Endothelial cell of umbilical vein (primary cell): ENCODE measurements at regions not wholly inside any gene's neighbourhood (a gene's known extent, or its start where the extent isn't known, plus 50 kb on each side); places are given as distances from the start of the nearest gene placed in this dataset.
"Not testable (repeated sequence)": the region's sequence is repeated elsewhere in the genome, so short reads cannot be mapped to it uniquely, and the experiment has no call there.

Experiments
- BruUV-seq: library from RNA; stranded (reverse); fragments of 400-500 nt; replicated peaks from 2 replicates; lab custom pipeline; 2021; lab: Mats Ljungman, UMichigan
- CTCF ChIA-PET: fragments of 300-600, 350-600 bp; sonication (Branson Sonifier 250); formaldehyde crosslinking; loops from one replicate; lab custom pipeline; 2021; ENCODE audit warnings: antibody characterized with exemption, inconsistent platforms; lab: Charles Lee
- POLR2A ChIA-PET: fragments of 300-600, 350-600 bp; sonication (Branson Sonifier 250); formaldehyde crosslinking; loops from one replicate; lab custom pipeline; 2021; ENCODE audit warnings: antibody characterized with exemption, inconsistent platforms; lab: Charles Lee
- DNase-seq: peaks from one replicate; pipeline ENCODE4 v3.0.0-alpha.2; 2011; ENCODE audit warnings: low read depth, low spot score
- FAIRE-seq: peaks from 2 replicates; lab custom pipeline; 2011; peaks lifted over from hg19 to GRCh38; lab: Jason Lieb, UNC
- H2AFZ ChIP-seq: 2 replicates; pipeline ENCODE4 v1.6.0; 2012; ENCODE audit warnings: low read depth, low read length, control low read depth, inconsistent platforms
- H3K27ac ChIP-seq: 2 replicates; pipeline ENCODE4 v1.5.1; 2011; ENCODE audit warnings: low read depth, mild to moderate bottlenecking, control low read depth, low read length, moderate library complexity; ENCODE audit not compliant: insufficient read depth
- H3K27me3 ChIP-seq, 2 experiments: 2 replicates each; pipeline versions ENCODE4 v1.6.0 to v1.6.1; 2011; ENCODE audit warnings: low read length in 2 of 2, mixed read lengths in 1 of 2; ENCODE audit not compliant: control insufficient read depth in 2 of 2, insufficient read depth in 2 of 2
- H3K36me3 ChIP-seq, 2 experiments: 2 replicates in 1 of 2; 3 replicates in 1 of 2; pipeline ENCODE4 v1.5.1; 2011; ENCODE audit warnings: low read length in 2 of 2, mild to moderate bottlenecking in 1 of 2, moderate library complexity in 1 of 2; ENCODE audit not compliant: control insufficient read depth in 2 of 2, insufficient read depth in 2 of 2; ENCODE audit errors: extremely low read depth in 1 of 2
- H3K4me1 ChIP-seq: 3 replicates; pipeline ENCODE4 v1.5.1; 2011; ENCODE audit warnings: mild to moderate bottlenecking, low read length; ENCODE audit not compliant: control insufficient read depth, insufficient read depth; ENCODE audit errors: extremely low read depth
- H3K4me2 ChIP-seq: 2 replicates; pipeline ENCODE4 v1.6.1; 2011; ENCODE audit warnings: low read length, control low read depth, mixed read lengths; ENCODE audit not compliant: insufficient read depth
- H3K4me3 ChIP-seq, 3 experiments: fragments of 200-600 bp in 1 of 3; sonication (generic), shearing (Covaris generic) in 1 of 3; replicated peaks in 1 of 3; 2 replicates each; pipeline ENCODE4 v1.5.1; 2011 to 2016; ENCODE audit warnings: control low read depth in 3 of 3, low read length in 3 of 3, mild to moderate bottlenecking in 2 of 3, inconsistent platforms in 1 of 3, low read depth in 1 of 3, moderate library complexity in 1 of 3; ENCODE audit not compliant: insufficient read depth in 1 of 3
- H3K79me2 ChIP-seq: 2 replicates; pipeline ENCODE4 v1.6.0; 2012; ENCODE audit warnings: low read length, inconsistent platforms; ENCODE audit not compliant: control insufficient read depth, insufficient read depth
- H3K9ac ChIP-seq: replicated peaks from 2 replicates; pipeline ENCODE3; 2011; ENCODE audit warnings: low read length, control low read depth; ENCODE audit not compliant: insufficient read depth; ENCODE audit errors: extremely low read depth
- H3K9me1 ChIP-seq: replicated peaks from 3 replicates; pipeline ENCODE4 v1.6.0; 2011; ENCODE audit warnings: mild to moderate bottlenecking, low read length; ENCODE audit not compliant: control insufficient read depth, insufficient read depth; ENCODE audit errors: extremely low read depth
- H3K9me3 ChIP-seq: replicated peaks from 2 replicates; pipeline ENCODE4 v1.5.1; 2012; ENCODE audit warnings: low read length, inconsistent platforms; ENCODE audit not compliant: control insufficient read depth, insufficient read depth
- H4K20me1 ChIP-seq: replicated peaks from 2 replicates; pipeline ENCODE3; 2011; ENCODE audit warnings: mild to moderate bottlenecking, low read length; ENCODE audit not compliant: control insufficient read depth, insufficient read depth; ENCODE audit errors: extremely low read depth
- CTCF ChIP-seq, 2 donors: IDR thresholded peaks; 1 replicate in 1 of 2; 2 replicates in 1 of 2; pipeline ENCODE4 v1.5.1; 2011; ENCODE audit warnings: low read length in 2 of 2, mild to moderate bottlenecking in 2 of 2, moderate library complexity in 2 of 2, control low read depth in 1 of 2, inconsistent platforms in 1 of 2, low read depth in 1 of 2; ENCODE audit not compliant: insufficient read depth in 1 of 2; ENCODE audit errors: extremely low read depth in 1 of 2
- EZH2 ChIP-seq: IDR thresholded peaks from 2 replicates; pipeline ENCODE4 v1.6.1; 2012; ENCODE audit warnings: borderline replicate concordance, low read depth, mild to moderate bottlenecking, moderate library complexity, low read length, inconsistent platforms; ENCODE audit not compliant: severe bottlenecking
- FOS ChIP-seq: IDR thresholded peaks from 2 replicates; pipeline ENCODE4 v1.6.1; 2011; ENCODE audit warnings: mild to moderate bottlenecking, low read length, moderate library complexity, borderline replicate concordance; ENCODE audit not compliant: insufficient read depth
- GATA2 ChIP-seq: IDR thresholded peaks from 2 replicates; pipeline ENCODE4 v1.7.0; 2011; ENCODE audit warnings: low read depth, mild to moderate bottlenecking, moderate library complexity, mixed read lengths, low read length; ENCODE audit not compliant: insufficient read length, insufficient read depth
- JUN ChIP-seq: IDR thresholded peaks from 2 replicates; pipeline ENCODE4 v1.6.1; 2011; ENCODE audit warnings: borderline replicate concordance, low read depth; ENCODE audit not compliant: insufficient read length, insufficient read depth
- MYC ChIP-seq: IDR thresholded peaks from one replicate; pipeline ENCODE4 v1.6.1; 2011; ENCODE audit warnings: mild to moderate bottlenecking, low read depth, low read length
- POLR2A ChIP-seq: IDR thresholded peaks from 2 replicates; pipeline ENCODE4 v1.6.1; 2012; ENCODE audit warnings: low read depth, mild to moderate bottlenecking, control low read depth, low read length
- POLR2AphosphoS5 ChIP-seq: IDR thresholded peaks from 2 replicates; pipeline ENCODE4 v1.6.1; 2012; ENCODE audit warnings: low read depth, mild to moderate bottlenecking, control low read depth, low read length, moderate library complexity; ENCODE audit not compliant: insufficient read depth
- dilution Hi-C: fragments of 300-500 bp; cut with MboI; formaldehyde crosslinking; loops from one replicate; pipeline ENCODE4 v1.15.0; 2019; ENCODE audit warnings: low sequenced_read_pairs; ENCODE audit not compliant: extremely low pct_ligation_motif_present
- intact Hi-C: fragments of 100-400 bp; cut with micrococcal nuclease; formaldehyde crosslinking; loops from one replicate; pipeline ENCODE4 v1.10.0; 2022
- TF ChIP-seq, protein P1 (sequence below): IDR thresholded peaks from 2 replicates; pipeline ENCODE4 v1.6.1; 2011; ENCODE audit not compliant: insufficient read depth, insufficient read length

GRCh38 chr5:57976506-57976905, 483.4 kb downstream of the PLK2 start:
- Histone ChIP-seq H3K9me1 (no peaks in the 10 kb centered on the region), H3K36me3 (no peaks in the 10 kb centered on the region), H3K27ac (no peak overlapping the region), H3K79me2 (no peaks in the 10 kb centered on the region), H3K9me3 (no peaks in the 10 kb centered on the region), H2AFZ (no peak overlapping the region), H3K4me1 (no peaks in the 10 kb centered on the region), H3K4me2 (no peak overlapping the region), H3K9ac (no peak overlapping the region), H3K4me3 (no peak overlapping the region), H3K27me3 (no peaks in the 10 kb centered on the region), H4K20me1 (no peaks in the 10 kb centered on the region)
- FAIRE-seq (no peak), DNase-seq (no peak)
- BruUV-seq, result no TSS peak
- ChIA-PET CTCF (no interaction called here), POLR2A (no interaction called here)
- no peak for TF ChIP-seq MYC
- TF ChIP-seq CTCF (IDR thresholded peaks at IDR 0.05; ENCODE audit: extremely low read depth in 1 of 2, insufficient read depth in 1 of 2, low read depth in 1 of 2, low read length in 2 of 2), result no peak
- no peak for TF ChIP-seq JUN
- TF ChIP-seq FOS, result no peak
- no peak for TF ChIP-seq POLR2A
- TF ChIP-seq EZH2, result no peak
- TF ChIP-seq, protein P1, sequence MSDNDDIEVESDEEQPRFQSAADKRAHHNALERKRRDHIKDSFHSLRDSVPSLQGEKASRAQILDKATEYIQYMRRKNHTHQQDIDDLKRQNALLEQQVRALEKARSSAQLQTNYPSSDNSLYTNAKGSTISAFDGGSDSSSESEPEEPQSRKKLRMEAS, result no peak
- no peak for TF ChIP-seq GATA2
- TF ChIP-seq POLR2AphosphoS5, result no peak
- dilution Hi-C loops, result no loop called here
- intact Hi-C loops, result no loop called here

DNA sequence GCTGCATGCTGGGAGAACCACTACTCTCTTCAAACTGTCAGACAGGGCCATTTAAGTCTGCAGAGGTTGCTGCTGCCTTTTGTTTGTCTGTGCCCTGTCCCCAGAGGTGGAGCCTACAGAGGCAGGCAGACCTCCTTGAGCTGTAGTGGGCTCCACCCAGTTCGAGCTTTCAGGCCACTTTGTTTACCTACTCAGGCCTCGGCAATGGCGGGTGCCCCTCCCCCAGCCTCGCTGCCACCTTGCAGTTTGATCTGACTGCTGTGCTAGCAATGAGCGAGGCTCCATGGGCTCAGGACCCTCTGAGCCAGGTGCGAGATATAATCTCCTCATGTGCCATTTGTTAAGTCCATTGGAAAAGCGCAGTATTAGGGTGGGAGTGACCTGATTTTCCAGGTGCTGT, 487.8 kb downstream of the PLK2 start:
- H2AFZ ChIP-seq, FAIRE-seq, intact Hi-C loops, H3K27ac ChIP-seq, H3K4me1 ChIP-seq, H3K79me2 ChIP-seq, H3K27me3 ChIP-seq, BruUV-seq, H3K36me3 ChIP-seq, H3K9me3 ChIP-seq, H3K4me3 ChIP-seq, dilution Hi-C loops, DNase-seq, POLR2A ChIA-PET, H3K9me1 ChIP-seq, H3K9ac ChIP-seq, H3K4me2 ChIP-seq, H4K20me1 ChIP-seq, CTCF ChIA-PET: not testable (repeated sequence)
